ENCODE measurements at regions not wholly inside any gene's neighbourhood (a gene's known extent, or its start where the extent isn't known, plus 50 kb on each side); places are given as distances from the start of the nearest gene placed in this dataset.

GRCh38 chr7:47049234-47049774 is 532.6 kb downstream of the TNS3 start:
- Histone ChIP-seq H4K20me1 (ENCODE audit: insufficient read depth) (no peaks in the 10 kb centered on the region), H3K9ac (ENCODE audit: low read length) (no peak overlapping the region), H3K27ac (ENCODE audit: low read depth, low read length) (no peak overlapping the region), H3K4me1 (ENCODE audit: control insufficient read depth in 1 of 2, insufficient read depth in 2 of 2, low read length in 2 of 2) (no peaks in the 10 kb centered on the region), H2AFZ (ENCODE audit: low read depth, low read length, poor library complexity, severe bottlenecking) (no peak overlapping the region), H3K4me3 (replicated peaks in 1 of 2; ENCODE audit: low read depth in 1 of 2, low read length in 2 of 2) (no peak overlapping the region), H3K9me2 (ENCODE audit: insufficient read depth) (no peaks in the 10 kb centered on the region), H3K36me3 (ENCODE audit: control insufficient read depth in 1 of 2, insufficient read depth in 2 of 2, low read length in 2 of 2) (no peaks in the 10 kb centered on the region), H3K4me2 (ENCODE audit: low read length) (no peak overlapping the region), H3K79me2 (ENCODE audit: insufficient read depth, low read length) (no peaks in the 10 kb centered on the region), H3K27me3 (ENCODE audit: insufficient read depth, low read length) (no peaks in the 10 kb centered on the region), H3K9me3 (ENCODE audit: control insufficient read depth in 1 of 2, insufficient read depth in 1 of 2, low read depth in 1 of 2, low read length in 2 of 2) (no peaks in the 10 kb centered on the region)
- no peak for ATAC-seq
- BruUV-seq (replicated peaks) = no TSS peak
- ChIA-PET RAD21 (ENCODE audit: low non-redundant PET in 1 of 2, low total read pairs in 2 of 2, uncharacterized antibody in 2 of 2, unreplicated experiment in 2 of 2) (no interaction called here), CTCF (no interaction called here), POLR2A (no interaction called here)
- intact Hi-C loops (cut with micrococcal nuclease) = no loop called here
- no peak for DNase-seq (ENCODE audit: low read depth, low spot score)
- TF ChIP-seq ZFX (IDR thresholded peaks at IDR 0.05) (no peak), CBX3 (IDR thresholded peaks at IDR 0.05; ENCODE audit: low read depth) (no peak), POLR2A (IDR thresholded peaks at IDR 0.05; ENCODE audit: borderline replicate concordance, extremely low read depth, insufficient read depth, insufficient read length) (no peak), RAD21 (IDR thresholded peaks at IDR 0.05; ENCODE audit: low read depth) (no peak), JUND (IDR thresholded peaks at IDR 0.05) (no peak), TCF7L2 (IDR thresholded peaks at IDR 0.05; ENCODE audit: borderline replicate concordance, extremely low read depth, insufficient read depth, insufficient read length) (no peak), EZH2 (IDR thresholded peaks at IDR 0.05) (no peak), MAX (IDR thresholded peaks at IDR 0.05) (no peak), POLR2AphosphoS5 (IDR thresholded peaks at IDR 0.05; ENCODE audit: low read depth, low read length) (no peak), YY1 (IDR thresholded peaks at IDR 0.05; ENCODE audit: extremely low read depth, insufficient replicate concordance, low read depth, low read length) (no peak), SIN3A (IDR thresholded peaks at IDR 0.05; ENCODE audit: low read depth) (no peak)
- TF ChIP-seq, protein P1, sequence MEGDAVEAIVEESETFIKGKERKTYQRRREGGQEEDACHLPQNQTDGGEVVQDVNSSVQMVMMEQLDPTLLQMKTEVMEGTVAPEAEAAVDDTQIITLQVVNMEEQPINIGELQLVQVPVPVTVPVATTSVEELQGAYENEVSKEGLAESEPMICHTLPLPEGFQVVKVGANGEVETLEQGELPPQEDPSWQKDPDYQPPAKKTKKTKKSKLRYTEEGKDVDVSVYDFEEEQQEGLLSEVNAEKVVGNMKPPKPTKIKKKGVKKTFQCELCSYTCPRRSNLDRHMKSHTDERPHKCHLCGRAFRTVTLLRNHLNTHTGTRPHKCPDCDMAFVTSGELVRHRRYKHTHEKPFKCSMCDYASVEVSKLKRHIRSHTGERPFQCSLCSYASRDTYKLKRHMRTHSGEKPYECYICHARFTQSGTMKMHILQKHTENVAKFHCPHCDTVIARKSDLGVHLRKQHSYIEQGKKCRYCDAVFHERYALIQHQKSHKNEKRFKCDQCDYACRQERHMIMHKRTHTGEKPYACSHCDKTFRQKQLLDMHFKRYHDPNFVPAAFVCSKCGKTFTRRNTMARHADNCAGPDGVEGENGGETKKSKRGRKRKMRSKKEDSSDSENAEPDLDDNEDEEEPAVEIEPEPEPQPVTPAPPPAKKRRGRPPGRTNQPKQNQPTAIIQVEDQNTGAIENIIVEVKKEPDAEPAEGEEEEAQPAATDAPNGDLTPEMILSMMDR (IDR thresholded peaks at IDR 0.05 in 2 of 3, conservative IDR thresholded peaks at IDR 0.05 in 1 of 3; ENCODE audit: borderline replicate concordance in 1 of 3, insufficient read depth in 1 of 3, low read depth in 2 of 3, low read length in 2 of 3) = no peak
- TF ChIP-seq, protein P2, sequence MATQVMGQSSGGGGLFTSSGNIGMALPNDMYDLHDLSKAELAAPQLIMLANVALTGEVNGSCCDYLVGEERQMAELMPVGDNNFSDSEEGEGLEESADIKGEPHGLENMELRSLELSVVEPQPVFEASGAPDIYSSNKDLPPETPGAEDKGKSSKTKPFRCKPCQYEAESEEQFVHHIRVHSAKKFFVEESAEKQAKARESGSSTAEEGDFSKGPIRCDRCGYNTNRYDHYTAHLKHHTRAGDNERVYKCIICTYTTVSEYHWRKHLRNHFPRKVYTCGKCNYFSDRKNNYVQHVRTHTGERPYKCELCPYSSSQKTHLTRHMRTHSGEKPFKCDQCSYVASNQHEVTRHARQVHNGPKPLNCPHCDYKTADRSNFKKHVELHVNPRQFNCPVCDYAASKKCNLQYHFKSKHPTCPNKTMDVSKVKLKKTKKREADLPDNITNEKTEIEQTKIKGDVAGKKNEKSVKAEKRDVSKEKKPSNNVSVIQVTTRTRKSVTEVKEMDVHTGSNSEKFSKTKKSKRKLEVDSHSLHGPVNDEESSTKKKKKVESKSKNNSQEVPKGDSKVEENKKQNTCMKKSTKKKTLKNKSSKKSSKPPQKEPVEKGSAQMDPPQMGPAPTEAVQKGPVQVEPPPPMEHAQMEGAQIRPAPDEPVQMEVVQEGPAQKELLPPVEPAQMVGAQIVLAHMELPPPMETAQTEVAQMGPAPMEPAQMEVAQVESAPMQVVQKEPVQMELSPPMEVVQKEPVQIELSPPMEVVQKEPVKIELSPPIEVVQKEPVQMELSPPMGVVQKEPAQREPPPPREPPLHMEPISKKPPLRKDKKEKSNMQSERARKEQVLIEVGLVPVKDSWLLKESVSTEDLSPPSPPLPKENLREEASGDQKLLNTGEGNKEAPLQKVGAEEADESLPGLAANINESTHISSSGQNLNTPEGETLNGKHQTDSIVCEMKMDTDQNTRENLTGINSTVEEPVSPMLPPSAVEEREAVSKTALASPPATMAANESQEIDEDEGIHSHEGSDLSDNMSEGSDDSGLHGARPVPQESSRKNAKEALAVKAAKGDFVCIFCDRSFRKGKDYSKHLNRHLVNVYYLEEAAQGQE (IDR thresholded peaks at IDR 0.05; ENCODE audit: low read depth) = no peak
